ENCODE measurements at regions not wholly inside any gene's neighbourhood (a gene's known extent, or its start where the extent isn't known, plus 50 kb on each side); places are given as distances from the start of the nearest gene placed in this dataset.

- 100% methylated on average over 4 of the region's 7 CpGs for whole genome bisulfite sequencing (ENCODE audit: insufficient coverage)
- H3K4me2 ChIP-seq (replicated peaks; ENCODE audit: low read depth, low read length, poor library complexity, severe bottlenecking): no peak overlapping the region
- TF ChIP-seq CTCF (IDR thresholded peaks at IDR 0.05) (no peak), EZH2 (IDR thresholded peaks at IDR 0.05; ENCODE audit: borderline replicate concordance, insufficient read depth, low read depth, low read length, poor library complexity, severe bottlenecking) (no peak)
- Mint-ChIP-seq H3K27ac (no peak overlapping the region), H3K27me3 (no peaks in the 10 kb centered on the region), H3K4me3 (no peak overlapping the region), H3K9me3 (ENCODE audit: insufficient read depth) (no peaks in the 10 kb centered on the region), H3K4me1 (no peaks in the 10 kb centered on the region)
- H3K27me3 ChIP-seq (replicated peaks in 1 of 4; ENCODE audit: control extremely low read depth in 1 of 4, control insufficient read depth in 3 of 4, insufficient read depth in 4 of 4, low read length in 3 of 4): no peaks in the 10 kb centered on the region
- ATAC-seq (ENCODE audit: low read depth) (no peak), DNase-seq (no peak)
- H3K9ac ChIP-seq (ENCODE audit: low read length): no peak overlapping the region
- H3K36me3 ChIP-seq (replicated peaks in 1 of 2; ENCODE audit: control extremely low read depth in 1 of 2, control insufficient read depth in 1 of 2, extremely low read depth in 1 of 2, insufficient read depth in 2 of 2, low read length in 1 of 2): no peaks in the 10 kb centered on the region
- H3K79me2 ChIP-seq (ENCODE audit: control insufficient read depth, insufficient read depth, low read length): no peaks in the 10 kb centered on the region
- no peaks in the 10 kb centered on the region for H3K4me1 ChIP-seq (ENCODE audit: control insufficient read depth in 2 of 2, insufficient read depth in 2 of 2, low read length in 2 of 2)
- POLR2A ChIA-PET: no interaction called here
- no peaks in the 10 kb centered on the region for H4K20me1 ChIP-seq (ENCODE audit: control insufficient read depth, insufficient read depth, low read length, poor library complexity, severe bottlenecking)
- intact Hi-C loops (cut with micrococcal nuclease): no loop called here
- H3K27ac ChIP-seq (ENCODE audit: low read length in 2 of 2): no peak overlapping the region
- no peaks in the 10 kb centered on the region for H3K9me3 ChIP-seq (ENCODE audit: control extremely low read depth in 1 of 3, control insufficient read depth in 2 of 3, insufficient read depth in 1 of 3, low read length in 2 of 3)
- H2AFZ ChIP-seq (ENCODE audit: insufficient read depth, low read depth, low read length, poor library complexity, severe bottlenecking): no peak overlapping the region
- H3K4me3 ChIP-seq (ENCODE audit: control extremely low read depth in 1 of 5, extremely low read depth in 1 of 5, insufficient read depth in 1 of 5, low read depth in 2 of 5, low read length in 4 of 5): no peak overlapping the region
- CTCF ChIA-PET: interaction anchor here (0.6 to 1.0 kb wide), 2 partner anchors 17 to 312 kb away, joined by 3 read pairs; no protein-coding TSS in a partner anchor
Observed at GRCh38 chr1:234751678-234752077, 141.7 kb upstream of the IRF2BP2 start.

DNA sequence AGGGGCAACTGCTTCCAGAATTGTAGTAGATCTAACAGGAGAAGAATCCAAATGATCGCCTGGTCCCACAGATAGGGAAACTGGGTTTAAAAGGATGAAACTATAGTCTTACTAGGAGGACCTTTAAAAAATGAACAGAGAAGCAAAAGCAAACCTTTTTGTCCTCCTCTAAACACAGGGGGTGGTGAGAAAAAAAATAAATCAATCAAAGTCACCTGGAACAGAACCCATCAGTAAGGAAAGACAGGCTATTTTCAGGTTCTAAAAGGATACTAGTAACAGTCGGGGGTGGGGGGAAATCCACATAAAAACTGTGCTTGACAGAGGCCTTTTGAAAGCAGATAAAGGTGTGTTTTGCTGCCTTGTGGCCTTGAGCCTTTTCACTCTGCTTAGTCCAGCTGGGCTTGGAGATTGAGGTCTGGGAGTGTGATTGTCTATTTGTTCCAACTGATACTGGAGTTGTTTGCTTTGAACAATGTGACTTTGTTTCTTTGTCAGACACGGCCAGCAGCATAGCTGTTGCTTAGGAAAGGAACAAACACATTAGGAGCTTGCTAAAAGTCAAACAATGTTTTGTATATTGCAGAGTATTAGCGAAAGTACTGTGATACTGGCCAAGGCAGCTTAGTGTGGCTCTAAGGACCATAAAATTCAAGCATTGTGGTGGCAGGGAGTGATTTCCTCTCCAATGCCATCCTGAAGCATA lies 141.1 kb upstream of the IRF2BP2 start:
- Mint-ChIP-seq H3K27me3 (no peaks in the 10 kb centered on the region), H3K4me3 (no peak overlapping the region), H3K9me3 (ENCODE audit: insufficient read depth) (no peaks in the 10 kb centered on the region), H3K4me1 (no peaks in the 10 kb centered on the region), H3K27ac (no peak overlapping the region)
- TF ChIP-seq EZH2 (IDR thresholded peaks at IDR 0.05; ENCODE audit: borderline replicate concordance, insufficient read depth, low read depth, low read length, poor library complexity, severe bottlenecking) (no peak), CTCF (IDR thresholded peaks at IDR 0.05) (no peak)
- no peaks in the 10 kb centered on the region for H3K9me3 ChIP-seq (ENCODE audit: control extremely low read depth in 1 of 3, control insufficient read depth in 2 of 3, insufficient read depth in 1 of 3, low read length in 2 of 3)
- ChIA-PET POLR2A (no interaction called here), CTCF (interaction anchor here (0.6 to 1.0 kb wide), 2 partner anchors 17 to 313 kb away, joined by 3 read pairs; no protein-coding TSS in a partner anchor)
- H3K36me3 ChIP-seq (replicated peaks in 1 of 2; ENCODE audit: control extremely low read depth in 1 of 2, control insufficient read depth in 1 of 2, extremely low read depth in 1 of 2, insufficient read depth in 2 of 2, low read length in 1 of 2): no peaks in the 10 kb centered on the region
- no peak overlapping the region for H3K4me3 ChIP-seq (ENCODE audit: control extremely low read depth in 1 of 5, extremely low read depth in 1 of 5, insufficient read depth in 1 of 5, low read depth in 2 of 5, low read length in 4 of 5)
- no peaks in the 10 kb centered on the region for H3K27me3 ChIP-seq (replicated peaks in 1 of 4; ENCODE audit: control extremely low read depth in 1 of 4, control insufficient read depth in 3 of 4, insufficient read depth in 4 of 4, low read length in 3 of 4)
- intact Hi-C loops (cut with micrococcal nuclease): no loop called here
- H3K4me1 ChIP-seq (ENCODE audit: control insufficient read depth in 2 of 2, insufficient read depth in 2 of 2, low read length in 2 of 2): no peaks in the 10 kb centered on the region
- H4K20me1 ChIP-seq (ENCODE audit: control insufficient read depth, insufficient read depth, low read length, poor library complexity, severe bottlenecking): no peaks in the 10 kb centered on the region
- no peak overlapping the region for H3K4me2 ChIP-seq (replicated peaks; ENCODE audit: low read depth, low read length, poor library complexity, severe bottlenecking)
- ATAC-seq (ENCODE audit: low read depth): no peak
- no peak overlapping the region for H3K27ac ChIP-seq (ENCODE audit: low read length in 2 of 2)
- H3K9ac ChIP-seq (ENCODE audit: low read length): no peak overlapping the region
- WGBS (ENCODE audit: insufficient coverage): 83% methylated on average over 2 of the region's 4 CpGs
- no peak for DNase-seq
- H2AFZ ChIP-seq (ENCODE audit: insufficient read depth, low read depth, low read length, poor library complexity, severe bottlenecking): no peak overlapping the region
- H3K79me2 ChIP-seq (ENCODE audit: control insufficient read depth, insufficient read depth, low read length): no peaks in the 10 kb centered on the region
